Fibroblast of lung (primary cell): ENCODE measurements at regions not wholly inside any gene's neighbourhood (a gene's known extent, or its start where the extent isn't known, plus 50 kb on each side); places are given as distances from the start of the nearest gene placed in this dataset.

ENCODE experiments used
- DNase-seq, 2 donors: peaks; one replicate each; pipeline versions ENCODE4 v3.0.0 to v3.0.0-alpha.2; 2010; ENCODE audit warnings: low read depth in 2 of 2
- H2AFZ ChIP-seq: 2 replicates; pipeline ENCODE4 v1.5.1; 2012; ENCODE audit warnings: low read length, control low read depth, inconsistent platforms
- H3K27ac ChIP-seq: 2 replicates; pipeline ENCODE4 v1.5.1; 2011; ENCODE audit warnings: low read length, control low read depth; ENCODE audit not compliant: insufficient read depth
- H3K27me3 ChIP-seq: 2 replicates; pipeline ENCODE4 v1.5.1; 2011; ENCODE audit warnings: mild to moderate bottlenecking, low read length; ENCODE audit not compliant: control insufficient read depth, insufficient read depth
- H3K36me3 ChIP-seq: 2 replicates; pipeline ENCODE4 v1.5.1; 2011; ENCODE audit warnings: low read length; ENCODE audit not compliant: control insufficient read depth, insufficient read depth
- H3K4me1 ChIP-seq: 2 replicates; pipeline ENCODE4 v1.5.1; 2011; ENCODE audit warnings: low read length; ENCODE audit not compliant: control insufficient read depth, insufficient read depth; ENCODE audit errors: extremely low read depth
- H3K4me2 ChIP-seq: 2 replicates; pipeline ENCODE4 v1.5.1; 2011; ENCODE audit warnings: low read length, control low read depth; ENCODE audit not compliant: insufficient read depth; ENCODE audit errors: extremely low read depth
- H3K4me3 ChIP-seq, 4 experiments: fragments of 200-600 bp in 1 of 4; sonication (generic) in 1 of 4; replicated peaks in 1 of 4; 2 replicates each; pipeline ENCODE4 v1.5.1; 2011 to 2016; ENCODE audit warnings: low read length in 4 of 4, low read depth in 3 of 4, mild to moderate bottlenecking in 3 of 4, control low read depth in 2 of 4, inconsistent platforms in 1 of 4, mixed read lengths in 1 of 4; ENCODE audit not compliant: insufficient read depth in 1 of 4; ENCODE audit errors: control extremely low read depth in 1 of 4
- H3K79me2 ChIP-seq: 2 replicates; pipeline ENCODE4 v1.5.1; 2012; ENCODE audit warnings: mild to moderate bottlenecking, low read length, inconsistent platforms; ENCODE audit not compliant: control insufficient read depth, insufficient read depth
- H3K9ac ChIP-seq: 2 replicates; pipeline ENCODE4 v1.5.1; 2011; ENCODE audit warnings: mild to moderate bottlenecking, low read length, control low read depth; ENCODE audit not compliant: insufficient read depth
- H3K9me3 ChIP-seq: 2 replicates; pipeline ENCODE4 v1.5.1; 2012; ENCODE audit warnings: low read depth, low read length; ENCODE audit not compliant: control insufficient read depth, insufficient read depth
- H4K20me1 ChIP-seq: 2 replicates; pipeline ENCODE4 v1.5.1; 2011; ENCODE audit warnings: low read length; ENCODE audit not compliant: control insufficient read depth, insufficient read depth; ENCODE audit errors: extremely low read depth
- CTCF ChIP-seq, 2 donors: IDR thresholded peaks in 1 of 2; conservative IDR thresholded peaks in 1 of 2; 1 replicate in 1 of 2; 2 replicates in 1 of 2; pipeline ENCODE4 v1.5.1; 2011 to 2012; ENCODE audit warnings: low read length in 2 of 2, control low read depth in 1 of 2, inconsistent platforms in 1 of 2, low read depth in 1 of 2, mild to moderate bottlenecking in 1 of 2
- EZH2 ChIP-seq: IDR thresholded peaks from 2 replicates; pipeline ENCODE4 v1.5.1; 2012; ENCODE audit warnings: low read length, control low read depth, mild to moderate bottlenecking; ENCODE audit errors: missing control alignments

- Histone ChIP-seq H3K36me3 (no peaks in the 10 kb centered on the region), H3K27me3 (no peaks in the 10 kb centered on the region), H3K4me3 (no peak overlapping the region), H3K9me3 (no peaks in the 10 kb centered on the region), H3K9ac (no peak overlapping the region), H3K27ac (no peak overlapping the region), H4K20me1 (no peaks in the 10 kb centered on the region), H2AFZ (no peak overlapping the region), H3K4me1 (no peaks in the 10 kb centered on the region), H3K79me2 (no peaks in the 10 kb centered on the region), H3K4me2 (no peak overlapping the region)
- no peak for TF ChIP-seq CTCF (conservative IDR thresholded peaks at IDR 0.05 in 1 of 2, IDR thresholded peaks at IDR 0.05 in 1 of 2; ENCODE audit: low read depth in 1 of 2, low read length in 2 of 2)
- no peak for TF ChIP-seq EZH2
- no peak for DNase-seq
Measured at GRCh38 chr6:133040803-133041419, 200.2 kb upstream of the EYA4 start.

- Histone ChIP-seq H3K36me3 (no peaks in the 10 kb centered on the region), H3K4me1 (no peaks in the 10 kb centered on the region), H3K4me2 (no peak overlapping the region), H2AFZ (no peak overlapping the region), H3K9ac (no peak overlapping the region), H3K79me2 (no peaks in the 10 kb centered on the region), H3K4me3 (no peak overlapping the region), H4K20me1 (no peaks in the 10 kb centered on the region), H3K9me3 (no peaks in the 10 kb centered on the region), H3K27me3 (no peaks in the 10 kb centered on the region), H3K27ac (no peak overlapping the region)
- no peak for DNase-seq
- no peak for TF ChIP-seq CTCF (conservative IDR thresholded peaks at IDR 0.05 in 1 of 2, IDR thresholded peaks at IDR 0.05 in 1 of 2; ENCODE audit: low read depth in 1 of 2, low read length in 2 of 2)
- TF ChIP-seq EZH2 = no peak
Measured at GRCh38 chr6:133042550-133043120, 198.5 kb upstream of the EYA4 start.

- no peaks in the 10 kb centered on the region for H4K20me1 ChIP-seq
- no peaks in the 10 kb centered on the region for H3K27me3 ChIP-seq
- DNase-seq = no peak
- H3K4me3 ChIP-seq = no peak overlapping the region
- no peak overlapping the region for H3K4me2 ChIP-seq
- H3K79me2 ChIP-seq = no peaks in the 10 kb centered on the region
- TF ChIP-seq EZH2 (no peak), CTCF (conservative IDR thresholded peaks at IDR 0.05 in 1 of 2, IDR thresholded peaks at IDR 0.05 in 1 of 2; ENCODE audit: low read depth in 1 of 2, low read length in 2 of 2) (no peak)
- H3K9ac ChIP-seq = no peak overlapping the region
- H3K9me3 ChIP-seq = no peaks in the 10 kb centered on the region
- H2AFZ ChIP-seq = no peak overlapping the region
- H3K4me1 ChIP-seq = no peaks in the 10 kb centered on the region
- H3K27ac ChIP-seq = no peak overlapping the region
- H3K36me3 ChIP-seq = no peaks in the 10 kb centered on the region
Measured at GRCh38 chr6:133046576-133046975, 194.6 kb upstream of the EYA4 start.
